HG02840 (cell line): ENCODE measurements at regions not wholly inside any gene's neighbourhood (a gene's known extent, or its start where the extent isn't known, plus 50 kb on each side); places are given as distances from the start of the nearest gene placed in this dataset.

Experiments
- ATAC-seq: cut with Tn5 transposase; IDR thresholded peaks from one replicate; pipeline ENCODE4 v1.9.1; 2021; ENCODE audit warnings: mild to moderate bottlenecking, moderate library complexity, moderate number of reproducible peaks; ENCODE audit not compliant: unreplicated experiment, low FRiP score

DNA sequence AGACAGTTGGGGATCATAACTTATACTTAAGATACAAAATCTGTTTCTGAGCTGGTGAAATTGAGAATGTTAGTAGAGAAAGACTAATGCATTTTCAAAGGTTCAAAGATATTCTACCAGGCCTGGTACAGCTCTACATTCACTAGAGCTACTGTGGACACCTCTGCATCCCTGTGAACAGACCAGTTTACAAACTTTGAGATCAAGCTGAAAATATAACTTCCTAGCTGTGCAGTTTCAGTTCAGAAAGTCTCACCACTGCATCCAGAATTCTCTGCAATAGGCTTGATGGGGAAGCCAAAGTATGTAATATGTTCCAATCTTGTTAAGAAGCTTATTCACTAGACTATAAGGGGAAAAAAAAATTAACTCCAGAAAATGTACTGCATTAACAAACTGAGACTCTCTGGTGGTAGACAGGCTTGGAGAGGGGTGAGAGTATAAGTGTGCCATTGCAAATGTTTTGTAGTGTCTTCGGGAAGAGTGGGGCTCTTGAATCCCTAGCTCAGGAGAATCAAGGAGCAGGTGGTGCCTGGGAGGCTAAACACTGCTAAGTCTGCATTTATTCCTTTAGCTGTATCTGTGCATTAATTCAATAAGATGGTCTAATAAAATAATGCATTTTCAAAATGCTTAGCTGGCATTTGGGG is 671.9 kb downstream of the NR2F1-AS1 start:
- ATAC-seq = no peak

DNA sequence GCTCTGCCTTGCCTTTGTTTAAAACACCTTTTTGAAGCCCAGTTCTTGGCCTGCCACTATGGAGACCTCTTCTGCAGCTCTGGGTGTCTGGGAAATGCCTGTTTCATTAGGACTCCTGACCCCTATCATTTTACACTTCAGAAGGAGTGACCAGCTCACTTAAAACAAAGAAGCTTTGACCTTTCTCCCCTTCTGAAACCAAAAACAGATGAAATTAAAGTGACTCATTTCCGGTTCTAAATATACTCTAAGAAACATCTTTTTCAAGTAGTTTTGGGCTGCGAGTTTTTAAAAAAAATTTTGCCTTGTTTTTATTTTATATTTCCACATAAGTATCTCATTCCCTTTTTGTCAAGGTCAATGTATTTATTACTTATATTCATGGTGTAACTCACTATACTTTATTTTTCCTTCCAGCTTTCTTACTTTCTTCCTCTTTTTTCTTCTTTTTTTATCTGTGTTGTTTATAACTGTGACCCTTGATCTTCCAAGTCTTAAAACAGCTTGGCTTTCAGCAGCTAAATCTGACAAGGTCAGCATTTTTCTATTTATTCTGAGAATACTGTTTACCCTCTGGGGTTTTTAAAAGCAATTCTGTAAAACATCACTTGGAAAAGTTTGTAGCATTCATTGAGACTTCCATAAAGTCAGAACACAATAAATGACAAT is 672.9 kb downstream of the NR2F1-AS1 start:
- no peak for ATAC-seq

DNA sequence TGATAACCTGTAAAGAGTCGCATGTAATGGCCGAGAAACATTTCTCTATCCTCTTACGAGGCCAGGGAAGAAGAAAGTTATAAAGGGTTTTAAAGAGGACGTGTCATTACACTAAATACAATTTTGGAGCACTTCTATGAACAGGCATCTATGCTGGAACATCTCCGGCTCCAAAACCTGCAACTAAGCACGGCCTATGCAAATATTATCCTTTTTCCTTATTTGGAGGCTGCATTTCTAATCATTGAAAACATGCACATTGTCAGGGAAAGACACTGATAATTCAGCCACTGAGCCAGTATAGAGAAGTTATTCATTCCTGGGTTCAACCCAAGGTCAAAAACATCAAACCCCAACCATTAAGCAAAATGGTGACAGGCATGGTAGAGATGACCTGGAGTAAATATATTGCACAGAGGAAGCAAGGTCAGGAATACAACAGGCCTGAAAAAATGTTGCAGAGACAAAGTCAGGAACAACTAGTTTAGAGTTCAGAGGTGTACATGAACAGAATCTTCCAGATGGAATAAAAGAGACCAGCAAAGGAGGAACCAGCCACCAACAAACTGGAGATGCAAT is 674.1 kb downstream of the NR2F1-AS1 start:
- ATAC-seq = no peak

DNA sequence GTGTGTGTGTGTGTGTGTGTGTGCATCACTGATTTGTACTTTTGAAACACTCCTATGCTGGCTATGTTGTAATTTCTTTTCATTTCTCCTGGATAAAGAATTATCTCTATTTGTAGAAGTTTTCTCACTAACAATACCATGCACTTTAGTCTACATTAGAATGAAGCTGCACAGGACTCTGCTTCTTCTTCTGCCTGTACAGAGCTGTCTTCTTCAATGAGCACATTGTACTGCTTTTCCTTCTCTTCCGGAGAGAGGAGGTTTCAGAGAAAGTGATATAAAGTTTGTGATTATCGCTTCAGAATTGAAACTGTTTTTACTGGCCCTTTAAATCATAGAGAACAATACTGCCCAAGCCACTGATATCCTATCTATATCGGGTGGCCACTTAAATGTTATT is 677.0 kb downstream of the NR2F1-AS1 start:
- no peak for ATAC-seq

DNA sequence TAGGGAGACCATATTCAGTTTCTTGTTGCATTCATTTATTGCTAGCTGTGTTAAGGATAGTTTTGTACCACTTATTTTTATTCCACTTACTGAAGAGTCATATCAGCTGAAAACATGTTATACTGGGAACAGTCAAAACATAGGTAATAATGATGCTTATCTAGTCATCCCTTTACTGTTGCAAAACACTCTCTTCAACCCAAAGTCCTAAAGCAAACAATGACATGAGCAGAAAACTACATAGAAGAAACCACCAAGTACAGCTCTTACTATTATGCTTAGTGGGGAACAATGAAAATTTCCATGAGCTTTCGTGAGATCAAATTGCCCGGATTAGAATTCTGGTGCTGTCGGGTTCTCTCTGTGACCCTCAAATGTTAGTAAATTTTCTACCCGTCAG is 681.4 kb downstream of the NR2F1-AS1 start:
- no peak for ATAC-seq

DNA sequence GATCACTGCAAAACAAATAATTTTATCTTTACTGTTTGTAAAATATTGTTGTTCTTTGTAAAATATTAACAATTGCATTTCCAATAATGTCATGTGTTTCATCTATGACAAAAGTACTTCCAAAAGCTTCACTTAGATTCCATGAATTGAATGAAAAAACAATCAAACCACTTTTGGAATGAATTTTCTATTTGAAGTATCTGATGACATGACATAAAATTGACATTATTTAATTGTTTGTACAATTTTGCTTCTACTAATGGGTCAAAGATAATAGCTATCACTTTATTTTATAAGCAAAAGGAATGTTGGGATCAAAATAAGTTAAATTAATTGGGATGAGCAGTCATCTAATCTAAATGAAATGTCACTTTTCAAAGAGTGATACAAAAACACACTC is 684.3 kb downstream of the NR2F1-AS1 start:
- ATAC-seq = no peak

DNA sequence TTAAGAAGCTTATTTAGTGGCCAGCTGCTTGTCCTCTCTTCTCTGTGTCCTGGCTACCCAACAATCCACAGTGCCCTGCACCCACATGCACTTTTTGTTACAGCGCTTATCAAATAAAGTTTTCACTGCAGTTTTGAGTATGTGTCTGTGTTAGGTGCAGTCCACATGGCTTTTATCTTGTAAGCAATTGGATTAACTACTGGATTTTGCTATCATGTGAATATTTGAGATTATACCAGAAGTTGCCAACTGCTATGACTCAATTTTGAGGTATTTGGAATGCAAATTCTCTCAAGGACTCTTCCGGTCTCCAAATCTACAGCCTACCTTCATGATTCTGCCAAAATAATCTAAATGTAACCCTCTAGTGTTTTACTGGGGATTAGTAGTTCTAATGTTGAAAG is 690.2 kb downstream of the NR2F1-AS1 start:
- ATAC-seq = no peak

DNA sequence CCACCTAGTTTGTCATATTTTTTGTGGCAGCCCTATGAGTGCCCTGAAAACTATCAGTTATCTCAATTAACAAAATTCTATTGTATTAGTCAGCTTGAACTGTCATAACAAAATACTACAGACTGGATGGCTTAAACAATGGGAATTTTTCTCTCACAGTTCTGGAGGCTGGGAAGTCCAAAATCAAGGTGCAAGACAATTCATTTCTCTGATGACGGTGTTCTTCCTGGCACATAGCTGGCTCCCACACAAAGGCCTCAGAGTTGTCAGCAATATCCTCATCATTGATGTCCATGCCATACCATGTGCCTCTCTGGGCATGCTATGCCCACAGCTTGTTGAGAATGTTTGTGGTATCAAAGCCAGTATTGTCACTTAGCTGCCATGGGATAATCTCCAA is 691.9 kb downstream of the NR2F1-AS1 start:
- ATAC-seq = no peak

DNA sequence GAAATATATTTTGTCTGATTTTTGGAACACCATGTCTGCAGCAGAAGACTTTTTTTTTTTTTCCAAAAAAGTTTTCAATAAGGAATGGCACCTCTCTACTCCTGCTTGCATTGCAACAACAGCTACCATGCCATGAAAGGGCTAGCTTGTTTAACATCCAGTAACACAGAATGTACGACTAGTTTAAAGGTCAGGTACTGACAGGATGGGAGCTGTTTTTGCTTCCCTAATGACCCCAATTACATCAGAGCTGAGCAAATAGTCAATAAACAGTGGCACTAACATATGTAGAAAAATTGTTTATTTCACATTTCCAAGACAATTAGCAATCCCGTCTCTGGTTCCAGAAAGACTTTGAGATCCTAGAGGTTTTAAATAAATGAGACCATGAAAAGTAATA is 693.8 kb downstream of the NR2F1-AS1 start:
- no peak for ATAC-seq

DNA sequence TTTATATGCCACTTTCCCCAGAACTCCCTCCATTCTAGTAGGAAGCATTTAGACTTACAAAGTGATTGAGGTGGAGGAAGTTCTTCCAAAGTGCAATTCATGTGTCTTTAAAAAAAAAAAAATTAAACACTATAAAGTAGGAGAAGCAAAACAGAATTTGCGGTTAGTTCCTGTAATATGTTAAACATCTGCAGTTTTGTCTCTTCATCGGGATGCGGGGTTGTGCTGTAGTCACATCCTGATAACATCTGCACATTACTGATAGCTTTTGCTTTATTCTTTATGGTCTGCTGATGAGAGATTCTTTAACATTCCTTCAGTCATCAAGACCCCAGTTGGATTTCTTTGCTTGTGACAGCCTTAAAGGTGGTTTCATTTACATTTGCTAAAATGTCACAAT is 694.3 kb downstream of the NR2F1-AS1 start:
- no peak for ATAC-seq

DNA sequence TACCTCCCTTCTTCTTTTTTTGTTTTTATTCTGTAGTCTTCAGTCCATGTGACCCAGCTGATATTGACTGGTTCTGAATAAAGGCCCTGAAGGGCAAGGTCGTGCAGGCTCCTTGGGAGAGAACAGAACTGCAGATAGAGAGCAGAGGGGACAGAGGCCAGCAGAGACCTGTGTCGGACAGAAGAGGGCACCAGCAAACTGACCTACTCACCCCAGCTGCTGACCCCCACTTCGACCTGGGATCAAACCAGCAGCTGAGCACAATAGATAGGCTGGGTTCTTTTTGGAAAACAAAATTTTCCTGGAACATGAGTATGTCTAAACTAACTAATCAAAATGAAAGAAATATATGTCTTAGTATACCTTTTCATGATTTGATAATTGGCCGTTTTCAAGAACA is 695.1 kb downstream of the NR2F1-AS1 start:
- no peak for ATAC-seq

DNA sequence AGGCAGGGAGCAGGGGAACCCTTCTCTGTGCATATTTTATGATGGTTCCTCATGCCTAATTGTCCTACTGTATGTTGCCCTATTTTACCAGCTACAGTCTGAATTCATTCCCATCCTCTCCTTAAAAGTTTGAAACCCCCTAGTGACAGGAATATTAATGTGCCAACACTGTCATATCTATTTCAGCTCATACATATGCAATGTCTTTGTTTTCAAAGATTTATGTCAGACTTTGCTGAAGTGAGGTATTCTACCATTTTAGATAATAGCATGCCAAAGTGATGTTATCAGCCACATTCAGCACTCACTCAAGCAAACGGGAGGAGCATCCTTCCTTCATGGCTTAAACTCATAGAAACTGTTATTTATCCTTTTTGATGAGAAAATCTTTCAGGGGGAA is 696.5 kb downstream of the NR2F1-AS1 start:
- ATAC-seq = no peak

DNA sequence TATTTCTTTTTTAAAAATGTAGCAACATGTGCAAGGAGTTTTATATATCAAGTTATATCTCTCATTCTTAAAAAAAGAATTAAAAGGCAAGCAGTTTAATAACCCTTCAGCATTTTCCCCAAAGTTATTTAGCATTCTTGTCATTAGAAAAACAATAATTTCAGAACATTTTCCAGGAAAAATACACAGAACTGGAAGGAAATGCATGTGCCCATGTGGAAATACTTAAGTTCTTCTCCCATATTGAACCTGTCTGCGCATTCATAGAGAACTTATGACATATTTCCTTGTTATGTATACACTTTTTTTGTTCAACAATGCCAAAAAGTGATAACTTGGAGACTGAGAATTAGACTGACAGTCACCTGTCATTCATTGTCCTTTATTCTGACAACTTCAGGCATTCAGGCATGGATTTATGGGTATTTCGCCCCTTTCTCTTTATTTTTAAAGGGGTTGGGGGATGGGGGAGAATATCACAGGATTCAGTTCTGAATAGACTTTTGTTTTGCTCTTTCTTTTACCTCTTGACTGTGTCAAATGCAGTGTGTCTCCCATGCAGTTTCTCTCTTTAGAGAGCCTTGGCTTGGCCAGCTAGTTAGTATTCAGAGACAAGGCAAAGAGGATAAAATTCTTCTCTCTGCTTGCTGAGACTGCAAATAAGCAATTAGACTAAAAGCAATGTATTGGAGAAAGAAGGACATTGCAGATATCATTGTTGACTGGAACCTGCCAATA is 701.0 kb downstream of the NR2F1-AS1 start:
- no peak for ATAC-seq

DNA sequence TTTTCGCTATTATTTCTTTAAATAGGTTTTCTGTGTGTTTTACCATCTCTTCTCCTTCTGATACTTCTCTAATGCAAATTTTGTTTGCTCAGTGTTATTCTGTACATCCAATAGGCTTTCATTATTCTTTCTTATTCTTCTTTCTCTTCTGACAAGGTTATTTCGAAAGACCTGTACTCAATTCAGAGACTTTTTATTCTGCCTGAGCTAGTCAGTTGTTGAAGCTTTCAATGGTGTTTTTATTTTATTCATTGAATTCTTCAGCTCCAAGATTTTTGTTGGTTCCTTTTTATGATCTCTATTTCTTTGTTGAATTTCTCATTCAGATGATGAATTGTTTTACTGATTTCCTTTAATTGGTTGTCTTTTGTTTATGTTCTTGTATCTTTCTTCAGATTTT is 706.2 kb downstream of the NR2F1-AS1 start:
- ATAC-seq = no peak

DNA sequence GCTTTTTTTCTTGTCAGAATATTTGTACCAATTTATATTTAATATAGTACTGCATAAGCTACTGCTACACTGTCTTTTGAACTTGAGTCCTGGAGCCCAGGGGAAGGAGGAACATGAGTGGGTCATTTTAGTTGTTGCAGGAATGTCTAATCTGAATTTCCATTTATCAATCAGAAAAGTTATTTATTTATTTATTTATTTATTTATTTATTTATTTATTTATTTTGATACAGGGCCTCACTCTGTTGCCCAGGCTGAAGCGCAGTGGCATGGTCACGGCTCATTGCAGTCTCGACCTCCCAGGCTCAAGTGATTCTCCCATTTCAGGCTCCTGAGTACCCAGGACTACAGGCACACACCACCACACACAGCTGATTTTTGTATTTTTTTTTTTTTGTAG is 712.6 kb downstream of the NR2F1-AS1 start:
- no peak for ATAC-seq

DNA sequence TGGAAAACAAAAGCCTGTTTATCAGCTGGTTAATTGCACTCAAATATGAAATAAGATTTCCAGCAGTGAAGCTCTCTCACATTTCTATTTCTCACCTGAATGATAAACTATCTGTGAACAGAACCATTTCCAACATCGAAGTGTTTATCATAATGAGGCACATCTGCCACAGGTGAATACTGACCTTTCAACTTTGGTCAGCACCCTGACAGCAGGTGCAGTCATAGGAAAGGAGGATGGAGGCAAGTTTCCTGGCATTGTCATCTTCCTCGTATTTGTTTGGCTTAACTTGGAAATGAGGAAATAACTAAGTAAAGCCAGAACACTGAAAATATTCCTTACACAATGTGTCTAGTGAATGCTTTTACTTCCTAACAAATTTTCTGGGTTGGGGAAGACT is 716.4 kb downstream of the NR2F1-AS1 start:
- no peak for ATAC-seq

DNA sequence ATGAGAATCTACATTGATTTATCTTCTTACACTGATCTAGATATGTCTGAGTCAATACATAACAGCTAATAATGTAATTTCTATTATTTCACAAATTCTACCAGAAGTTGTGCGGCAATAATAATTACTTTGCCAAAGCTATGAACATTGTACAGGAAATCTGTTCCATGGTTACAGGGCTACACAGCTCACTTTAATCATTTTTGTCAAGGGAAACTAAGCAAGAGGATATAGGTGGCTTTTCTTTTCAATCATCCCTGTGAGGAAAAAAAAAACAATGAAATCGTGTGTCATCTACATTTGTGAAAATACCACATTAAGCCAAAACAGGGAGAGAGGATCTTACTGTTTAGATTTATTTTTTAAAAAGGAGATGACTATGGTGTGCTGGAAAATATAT is 717.4 kb downstream of the NR2F1-AS1 start:
- ATAC-seq = no peak

DNA sequence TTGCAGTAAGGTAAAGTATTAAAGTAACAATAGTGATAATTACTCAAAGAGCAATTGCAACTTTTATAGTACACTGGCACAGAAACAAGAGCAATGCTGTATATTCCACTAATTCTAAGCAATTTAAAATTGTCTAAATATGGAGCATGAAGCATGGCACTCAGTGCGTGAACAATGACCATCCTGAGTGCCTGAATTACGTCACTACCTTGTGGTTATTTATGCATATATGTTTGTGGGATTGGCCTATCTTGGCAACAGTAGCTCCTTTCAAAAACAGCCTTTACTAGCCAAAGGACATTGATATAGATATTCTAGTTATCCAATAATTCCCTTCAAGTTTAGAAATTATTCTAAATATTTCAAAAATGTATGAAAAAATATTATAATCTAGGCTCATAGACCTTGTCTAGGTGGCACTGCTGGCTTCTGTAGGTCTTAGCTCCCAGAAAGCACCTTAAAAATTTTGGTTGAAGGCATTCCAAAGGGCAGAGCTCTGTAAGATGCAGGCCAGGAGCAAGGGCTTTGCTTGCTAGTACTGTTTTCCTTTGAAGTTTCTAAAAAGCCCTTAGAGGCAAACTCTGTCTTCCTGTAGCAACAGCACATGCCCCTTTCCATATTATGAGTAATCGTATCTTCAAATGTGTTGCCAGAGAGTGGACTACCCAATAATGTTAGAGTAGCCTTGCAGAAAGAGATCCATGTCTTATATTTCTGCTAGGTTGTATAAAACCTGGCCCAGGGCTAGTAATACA is 719.3 kb downstream of the NR2F1-AS1 start:
- ATAC-seq = no peak

DNA sequence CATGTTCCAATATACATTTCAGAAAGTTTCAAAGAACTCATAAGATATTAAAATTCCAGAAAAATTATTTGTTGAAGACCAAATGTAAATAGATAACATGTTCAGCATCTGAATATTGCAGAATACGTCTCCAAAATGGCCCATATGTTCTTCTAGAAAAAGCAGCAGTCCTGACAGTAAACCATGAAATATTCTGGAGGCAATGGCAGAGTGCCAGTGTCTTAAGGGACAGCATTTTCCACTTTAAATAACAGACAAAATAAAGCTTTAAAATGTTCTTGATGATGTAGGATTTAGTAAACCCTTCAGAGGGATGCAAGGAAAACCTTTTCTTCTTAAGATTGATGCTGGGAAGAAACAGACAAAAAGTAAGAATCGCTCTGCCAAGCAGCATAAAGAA is 721.0 kb downstream of the NR2F1-AS1 start:
- no peak for ATAC-seq

DNA sequence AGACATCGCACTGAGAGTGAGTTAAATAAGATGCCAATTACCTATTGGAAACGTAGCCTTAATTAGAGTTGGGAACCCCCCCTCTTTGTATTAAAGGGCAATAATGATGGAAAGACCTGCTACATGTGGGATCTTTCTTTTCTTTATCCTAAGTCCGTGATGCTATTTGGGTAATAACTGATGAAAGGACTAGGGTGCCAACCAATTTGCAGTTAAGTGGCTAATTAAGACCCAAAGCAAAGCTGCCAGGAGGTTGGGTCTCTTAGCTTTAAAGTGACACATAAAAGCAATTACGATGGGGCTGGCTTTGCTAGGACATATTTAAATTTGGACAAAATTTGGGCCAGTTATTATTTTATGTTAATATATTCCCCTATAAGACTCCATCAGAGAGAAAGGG is 728.8 kb downstream of the NR2F1-AS1 start:
- ATAC-seq = no peak

DNA sequence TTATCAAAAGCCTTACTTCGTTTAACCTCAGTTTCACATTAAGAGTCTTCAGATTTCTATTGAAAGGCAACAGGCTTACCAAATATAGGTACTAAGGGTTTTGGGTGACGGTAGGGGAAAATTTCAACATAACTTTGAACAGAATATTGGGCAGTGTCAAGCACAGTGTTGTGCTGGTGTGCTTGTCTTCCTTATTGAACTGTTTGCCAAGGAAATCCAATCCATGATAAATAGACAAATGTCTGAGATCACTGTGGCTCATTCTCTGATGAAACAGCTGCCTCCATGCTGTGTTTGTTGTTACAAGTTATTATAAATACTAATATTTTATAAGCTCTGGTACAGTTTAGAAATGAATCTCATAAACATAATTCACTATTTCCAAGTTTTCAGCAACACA is 730.1 kb downstream of the NR2F1-AS1 start:
- no peak for ATAC-seq
